BJ (cell line): ENCODE measurements at regions not wholly inside any gene's neighbourhood (a gene's known extent, or its start where the extent isn't known, plus 50 kb on each side); places are given as distances from the start of the nearest gene placed in this dataset.

Experiments used
- CTCF ChIA-PET: fragments of 350-600 bp; formaldehyde crosslinking; extraction: SDS; loops from one replicate; lab custom pipeline; 2021; ENCODE audit warnings: antibody characterized with exemption, inconsistent platforms; lab: Yijun Ruan, JAX
- POLR2A ChIA-PET: fragments of 300-600 bp; sonication (Branson Sonifier 250); formaldehyde crosslinking; extraction: SDS; loops from one replicate; lab custom pipeline; 2021; ENCODE audit warnings: antibody characterized with exemption; lab: Charles Lee
- DNase-seq: peaks from one replicate; pipeline ENCODE4 v3.0.0-alpha.2; 2011; ENCODE audit warnings: low read depth
- H3K27me3 ChIP-seq: 2 replicates; pipeline ENCODE4 v1.6.0; 2011; ENCODE audit warnings: low read length; ENCODE audit not compliant: control insufficient read depth, insufficient read depth
- H3K36me3 ChIP-seq: 2 replicates; pipeline ENCODE4 v1.5.1; 2011; ENCODE audit warnings: low read length; ENCODE audit not compliant: control insufficient read depth, insufficient read depth
- H3K4me3 ChIP-seq: 2 replicates; pipeline ENCODE4 v1.5.1; 2011; ENCODE audit warnings: low read depth, mild to moderate bottlenecking, control low read depth, low read length
- CTCF ChIP-seq: IDR thresholded peaks from 2 replicates; pipeline ENCODE4 v1.5.1; 2011; ENCODE audit warnings: low read depth, mild to moderate bottlenecking, control low read depth, inconsistent platforms, low read length, moderate library complexity; ENCODE audit not compliant: insufficient read depth

GRCh38 chr10:3480281-3480989, 304.6 kb downstream of the KLF6 start:
- no peaks in the 10 kb centered on the region for H3K36me3 ChIP-seq
- H3K4me3 ChIP-seq, result no peak overlapping the region
- POLR2A ChIA-PET, result interaction anchor here (0.6 kb wide), 1 partner anchor 1224 kb away, joined by 5 read pairs; no protein-coding TSS in a partner anchor
- no peak for TF ChIP-seq CTCF
- DNase-seq, result no peak
- no peaks in the 10 kb centered on the region for H3K27me3 ChIP-seq
- CTCF ChIA-PET, result interaction anchor here (0.6 kb wide), 1 partner anchor 16 kb away, joined by 3 read pairs; no protein-coding TSS in a partner anchor

GRCh38 chr10:3478632-3479240, 306.2 kb upstream of the PITRM1 start:
- POLR2A ChIA-PET, result interaction anchor here (0.7 kb wide), 1 partner anchor 250 kb away, joined by 4 read pairs; no protein-coding TSS in a partner anchor

GRCh38 chr10:3478153-3478552, 305.6 kb upstream of the PITRM1 start:
- ChIA-PET POLR2A (interaction anchor here (0.7 kb wide), 1 partner anchor 251 kb away, joined by 4 read pairs; no protein-coding TSS in a partner anchor), CTCF (interaction anchor here (1.2 kb wide), 1 partner anchor 14 kb away, joined by 3 read pairs; no protein-coding TSS in a partner anchor)
- Histone ChIP-seq H3K4me3 (no peak overlapping the region), H3K27me3 (no peaks in the 10 kb centered on the region), H3K36me3 (no peaks in the 10 kb centered on the region)
- no peak for DNase-seq
- TF ChIP-seq CTCF, result no peak

More at GRCh38 chr10:3478632-3479240, 306.2 kb upstream of the PITRM1 start:
- no peak for DNase-seq
- no peak overlapping the region for H3K4me3 ChIP-seq
- TF ChIP-seq CTCF, result no peak
- H3K36me3 ChIP-seq, result no peaks in the 10 kb centered on the region
- CTCF ChIA-PET, result interaction anchor here (1.2 kb wide), 1 partner anchor 13 kb away, joined by 3 read pairs; no protein-coding TSS in a partner anchor
- no peaks in the 10 kb centered on the region for H3K27me3 ChIP-seq

GRCh38 chr10:3477683-3478082, 305.1 kb upstream of the PITRM1 start:
- DNase-seq, result no peak
- no peak for TF ChIP-seq CTCF
- POLR2A ChIA-PET, result no interaction called here
- H3K36me3 ChIP-seq, result no peaks in the 10 kb centered on the region
- no peak overlapping the region for H3K4me3 ChIP-seq
- H3K27me3 ChIP-seq, result no peaks in the 10 kb centered on the region
- CTCF ChIA-PET, result no interaction called here
